Ovary (tissue), 3 donors: ENCODE measurements at regions not wholly inside any gene's neighbourhood (a gene's known extent, or its start where the extent isn't known, plus 50 kb on each side); places are given as distances from the start of the nearest gene placed in this dataset.

Experiments
- POLR2A ChIP-seq: fragments of 450-650 bp; IDR thresholded peaks from one replicate; pipeline ENCODE4 v1.6.1; 2017; ENCODE audit warnings: antibody characterized with exemption, mild to moderate bottlenecking, moderate library complexity
- TF ChIP-seq, protein P1 (sequence below), 3 donors: fragments of 450-650 bp in 2 of 3; fragments of 200-600 bp in 1 of 3; IDR thresholded peaks; one replicate each; pipeline versions ENCODE4 v1.5.1 to v1.8.0; 2016 to 2022; ENCODE audit warnings: antibody characterized with exemption in 3 of 3, mild to moderate bottlenecking in 1 of 3
- donor health status: DM: no; HTN: no; CAD: no.

- TF ChIP-seq POLR2A, result no peak
- TF ChIP-seq, protein P1, sequence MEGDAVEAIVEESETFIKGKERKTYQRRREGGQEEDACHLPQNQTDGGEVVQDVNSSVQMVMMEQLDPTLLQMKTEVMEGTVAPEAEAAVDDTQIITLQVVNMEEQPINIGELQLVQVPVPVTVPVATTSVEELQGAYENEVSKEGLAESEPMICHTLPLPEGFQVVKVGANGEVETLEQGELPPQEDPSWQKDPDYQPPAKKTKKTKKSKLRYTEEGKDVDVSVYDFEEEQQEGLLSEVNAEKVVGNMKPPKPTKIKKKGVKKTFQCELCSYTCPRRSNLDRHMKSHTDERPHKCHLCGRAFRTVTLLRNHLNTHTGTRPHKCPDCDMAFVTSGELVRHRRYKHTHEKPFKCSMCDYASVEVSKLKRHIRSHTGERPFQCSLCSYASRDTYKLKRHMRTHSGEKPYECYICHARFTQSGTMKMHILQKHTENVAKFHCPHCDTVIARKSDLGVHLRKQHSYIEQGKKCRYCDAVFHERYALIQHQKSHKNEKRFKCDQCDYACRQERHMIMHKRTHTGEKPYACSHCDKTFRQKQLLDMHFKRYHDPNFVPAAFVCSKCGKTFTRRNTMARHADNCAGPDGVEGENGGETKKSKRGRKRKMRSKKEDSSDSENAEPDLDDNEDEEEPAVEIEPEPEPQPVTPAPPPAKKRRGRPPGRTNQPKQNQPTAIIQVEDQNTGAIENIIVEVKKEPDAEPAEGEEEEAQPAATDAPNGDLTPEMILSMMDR (IDR thresholded peaks at IDR 0.05), result no peak
These were observed 171.1 kb upstream of the LHX8 start for GRCh38 chr1:74963120-74963519.
